Esophagus squamous epithelium (tissue), 4 donors: ENCODE measurements at regions not wholly inside any gene's neighbourhood (a gene's known extent, or its start where the extent isn't known, plus 50 kb on each side); places are given as distances from the start of the nearest gene placed in this dataset.

Source experiments
- CTCF ChIP-seq, 6 experiments: fragments of 450-650 bp in 4 of 6; fragments of 200-600 bp in 2 of 6; sonication (generic) in 2 of 6; IDR thresholded peaks; one replicate each; pipeline ENCODE4 v1.5.1; 2016 to 2019; ENCODE audit warnings: antibody characterized with exemption in 6 of 6, mild to moderate bottlenecking in 4 of 6, moderate library complexity in 4 of 6
- POLR2A ChIP-seq, 4 donors: fragments of 450-650 bp; IDR thresholded peaks; one replicate each; pipeline ENCODE4 v1.6.1; 2017; ENCODE audit warnings: antibody characterized with exemption in 4 of 4, mild to moderate bottlenecking in 4 of 4, moderate library complexity in 3 of 4

GRCh38 chr4:178611062-178611461 is 1168.8 kb upstream of the AGA start:
- TF ChIP-seq CTCF (IDR thresholded peaks at IDR 0.05) (no peak), POLR2A (IDR thresholded peaks at IDR 0.05) (no peak)
